Keratinocyte (primary cell): ENCODE measurements at regions not wholly inside any gene's neighbourhood (a gene's known extent, or its start where the extent isn't known, plus 50 kb on each side); places are given as distances from the start of the nearest gene placed in this dataset.

ENCODE experiments used
- DNase-seq: peaks from one replicate; pipeline ENCODE4 v3.0.0-alpha.2; 2011; ENCODE audit warnings: low read depth, missing footprints, low spot score
- FAIRE-seq: peaks from 2 replicates; lab custom pipeline; 2011; peaks lifted over from hg19 to GRCh38; lab: Jason Lieb, UNC
- H2AFZ ChIP-seq: 2 replicates; pipeline ENCODE4 v1.6.0; 2012; ENCODE audit warnings: low read length, control low read depth, inconsistent platforms; ENCODE audit not compliant: control insufficient read depth
- H3K27ac ChIP-seq: 2 replicates; pipeline ENCODE4 v1.5.1; 2011; ENCODE audit warnings: low read length; ENCODE audit not compliant: control insufficient read depth, insufficient read depth
- H3K27me3 ChIP-seq: 3 replicates; pipeline ENCODE4 v1.6.0; 2011; ENCODE audit warnings: low read length; ENCODE audit not compliant: control insufficient read depth, insufficient read depth; ENCODE audit errors: extremely low read depth
- H3K36me3 ChIP-seq, 2 experiments: 2 replicates in 1 of 2; 3 replicates in 1 of 2; pipeline ENCODE4 v1.5.1; 2011; ENCODE audit warnings: low read length in 2 of 2, mild to moderate bottlenecking in 1 of 2; ENCODE audit not compliant: control insufficient read depth in 2 of 2, insufficient read depth in 2 of 2; ENCODE audit errors: extremely low read depth in 1 of 2
- H3K4me1 ChIP-seq: 3 replicates; pipeline ENCODE4 v1.5.1; 2011; ENCODE audit warnings: low read length; ENCODE audit not compliant: control insufficient read depth, insufficient read depth; ENCODE audit errors: extremely low read depth
- H3K4me2 ChIP-seq: 3 replicates; pipeline ENCODE4 v1.6.0; 2011; ENCODE audit warnings: low read depth, low read length; ENCODE audit not compliant: control insufficient read depth, insufficient read depth; ENCODE audit errors: extremely low read depth
- H3K4me3 ChIP-seq, 3 experiments: fragments of 200-600 bp in 1 of 3; sonication (generic) in 1 of 3; 2 replicates in 2 of 3; 3 replicates in 1 of 3; pipeline ENCODE4 v1.5.1; 2011 to 2016; ENCODE audit warnings: low read length in 3 of 3, mild to moderate bottlenecking in 3 of 3, control low read depth in 2 of 3, inconsistent platforms in 1 of 3, low read depth in 1 of 3, mixed read lengths in 1 of 3, mixed run types in 1 of 3, moderate library complexity in 1 of 3; ENCODE audit not compliant: control insufficient read depth in 2 of 3, insufficient read depth in 2 of 3; ENCODE audit errors: extremely low read depth in 1 of 3
- H3K79me2 ChIP-seq: 2 replicates; pipeline ENCODE4 v1.6.0; 2012; ENCODE audit warnings: low read length; ENCODE audit not compliant: control insufficient read depth, insufficient read depth
- H3K9ac ChIP-seq: 3 replicates; pipeline ENCODE4 v1.6.0; 2011; ENCODE audit warnings: low read length; ENCODE audit not compliant: control insufficient read depth, insufficient read depth; ENCODE audit errors: extremely low read depth
- H3K9me1 ChIP-seq: 3 replicates; pipeline ENCODE4 v1.6.0; 2011; ENCODE audit warnings: low read length; ENCODE audit not compliant: control insufficient read depth, insufficient read depth; ENCODE audit errors: extremely low read depth
- H3K9me3 ChIP-seq: 2 replicates; pipeline ENCODE4 v1.5.1; 2012; ENCODE audit warnings: low read depth, low read length; ENCODE audit not compliant: control insufficient read depth
- H4K20me1 ChIP-seq: 3 replicates; pipeline ENCODE4 v1.6.0; 2011; ENCODE audit warnings: low read length; ENCODE audit not compliant: control insufficient read depth, insufficient read depth; ENCODE audit errors: extremely low read depth
- EZH2 ChIP-seq: IDR thresholded peaks from one replicate; pipeline ENCODE4 v1.6.1; 2012; ENCODE audit warnings: inconsistent platforms, mild to moderate bottlenecking, low read length, moderate library complexity
- dilution Hi-C: fragments of 300-500 bp; cut with MboI; formaldehyde crosslinking; loops from one replicate; pipeline ENCODE4 v1.7.0; 2020; ENCODE audit warnings: low sequenced_read_pairs; ENCODE audit not compliant: extremely low pct_ligation_motif_present
- TF ChIP-seq, protein P1 (sequence below), 3 experiments: IDR thresholded peaks in 1 of 3; conservative IDR thresholded peaks in 1 of 3; optimal IDR thresholded peaks in 1 of 3; 2 replicates in 2 of 3; 3 replicates in 1 of 3; pipeline versions ENCODE3 to v1.5.1; 2011; ENCODE audit warnings: low read length in 3 of 3, mild to moderate bottlenecking in 3 of 3, moderate library complexity in 2 of 3, control low read depth in 1 of 3, inconsistent platforms in 1 of 3; ENCODE audit not compliant: insufficient read depth in 2 of 3; ENCODE audit errors: extremely low read depth in 1 of 3

GRCh38 chr5:110224050-110224449 lies 502.4 kb downstream of the TMEM232 start:
- TF ChIP-seq, protein P1, sequence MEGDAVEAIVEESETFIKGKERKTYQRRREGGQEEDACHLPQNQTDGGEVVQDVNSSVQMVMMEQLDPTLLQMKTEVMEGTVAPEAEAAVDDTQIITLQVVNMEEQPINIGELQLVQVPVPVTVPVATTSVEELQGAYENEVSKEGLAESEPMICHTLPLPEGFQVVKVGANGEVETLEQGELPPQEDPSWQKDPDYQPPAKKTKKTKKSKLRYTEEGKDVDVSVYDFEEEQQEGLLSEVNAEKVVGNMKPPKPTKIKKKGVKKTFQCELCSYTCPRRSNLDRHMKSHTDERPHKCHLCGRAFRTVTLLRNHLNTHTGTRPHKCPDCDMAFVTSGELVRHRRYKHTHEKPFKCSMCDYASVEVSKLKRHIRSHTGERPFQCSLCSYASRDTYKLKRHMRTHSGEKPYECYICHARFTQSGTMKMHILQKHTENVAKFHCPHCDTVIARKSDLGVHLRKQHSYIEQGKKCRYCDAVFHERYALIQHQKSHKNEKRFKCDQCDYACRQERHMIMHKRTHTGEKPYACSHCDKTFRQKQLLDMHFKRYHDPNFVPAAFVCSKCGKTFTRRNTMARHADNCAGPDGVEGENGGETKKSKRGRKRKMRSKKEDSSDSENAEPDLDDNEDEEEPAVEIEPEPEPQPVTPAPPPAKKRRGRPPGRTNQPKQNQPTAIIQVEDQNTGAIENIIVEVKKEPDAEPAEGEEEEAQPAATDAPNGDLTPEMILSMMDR (optimal IDR thresholded peaks at IDR 0.05 in 1 of 3, IDR thresholded peaks at IDR 0.05 in 1 of 3, conservative IDR thresholded peaks at IDR 0.05 in 1 of 3; ENCODE audit: extremely low read depth in 1 of 3, insufficient read depth in 2 of 3, low read length in 3 of 3) = no peak
- TF ChIP-seq EZH2 = no peak
- H3K9me3 ChIP-seq = no peaks in the 10 kb centered on the region
- H3K36me3 ChIP-seq = no peaks in the 10 kb centered on the region
- H3K4me1 ChIP-seq = no peaks in the 10 kb centered on the region
- FAIRE-seq (no peak), DNase-seq (no peak)
- no peak overlapping the region for H3K9ac ChIP-seq
- no peak overlapping the region for H3K27ac ChIP-seq
- H3K4me3 ChIP-seq = no peak overlapping the region
- no peaks in the 10 kb centered on the region for H3K9me1 ChIP-seq
- H3K27me3 ChIP-seq = no peaks in the 10 kb centered on the region
- H4K20me1 ChIP-seq = no peaks in the 10 kb centered on the region
- H3K79me2 ChIP-seq = no peaks in the 10 kb centered on the region
- H3K4me2 ChIP-seq = no peak overlapping the region
- no peak overlapping the region for H2AFZ ChIP-seq
- dilution Hi-C loops = no loop called here

GRCh38 chr5:110225949-110226348 lies 500.5 kb downstream of the TMEM232 start:
- no peak for FAIRE-seq
- Histone ChIP-seq H3K36me3 (no peaks in the 10 kb centered on the region), H3K9ac (no peak overlapping the region), H3K4me2 (no peak overlapping the region), H3K4me1 (no peaks in the 10 kb centered on the region), H3K4me3 (no peak overlapping the region), H3K9me1 (no peaks in the 10 kb centered on the region), H2AFZ (no peak overlapping the region), H3K9me3 (no peaks in the 10 kb centered on the region), H3K27ac (no peak overlapping the region), H3K79me2 (no peaks in the 10 kb centered on the region), H3K27me3 (no peaks in the 10 kb centered on the region), H4K20me1 (no peaks in the 10 kb centered on the region)
- dilution Hi-C loops = no loop called here
- no peak for DNase-seq
- TF ChIP-seq EZH2 = no peak
- TF ChIP-seq, protein P1 (optimal IDR thresholded peaks at IDR 0.05 in 1 of 3, IDR thresholded peaks at IDR 0.05 in 1 of 3, conservative IDR thresholded peaks at IDR 0.05 in 1 of 3; ENCODE audit: extremely low read depth in 1 of 3, insufficient read depth in 2 of 3, low read length in 3 of 3) = no peak
